ENCODE measurements at regions not wholly inside any gene's neighbourhood (a gene's known extent, or its start where the extent isn't known, plus 50 kb on each side); places are given as distances from the start of the nearest gene placed in this dataset.

GRCh38 chr17:71189493-71189831 lies 931.4 kb upstream of the SOX9 start:
- no peaks in the 10 kb centered on the region for H3K23me2 ChIP-seq (ENCODE audit: low read depth, low read length)
- H2BK120ac ChIP-seq (replicated peaks; ENCODE audit: low read depth, low read length), result no peak overlapping the region
- FAIRE-seq, result no peak
- H3K56ac ChIP-seq (replicated peaks; ENCODE audit: insufficient read length, low read depth, low read length), result no peak overlapping the region
- H2BK20ac ChIP-seq (ENCODE audit: low read length), result no peak overlapping the region
- no peak overlapping the region for H2BK15ac ChIP-seq (ENCODE audit: low read length)
- H2AFZ ChIP-seq (ENCODE audit: low read length), result no peak overlapping the region
- H3K23ac ChIP-seq (ENCODE audit: insufficient read length), result no peak overlapping the region
- H3K27me3 ChIP-seq (replicated peaks in 1 of 4; ENCODE audit: control insufficient read depth in 3 of 4, extremely low read depth in 1 of 4, insufficient read depth in 3 of 4, low read length in 3 of 4), result no peaks in the 10 kb centered on the region
- H3K4me1 ChIP-seq (replicated peaks in 1 of 4; ENCODE audit: control insufficient read depth in 3 of 4, insufficient read depth in 4 of 4, low read length in 3 of 4), result no peaks in the 10 kb centered on the region
- no peak overlapping the region for H2BK12ac ChIP-seq (ENCODE audit: low read depth, low read length)
- H4K20me1 ChIP-seq (replicated peaks in 1 of 2; ENCODE audit: control insufficient read depth in 1 of 2, insufficient read depth in 2 of 2, low read length in 2 of 2), result no peaks in the 10 kb centered on the region
- H3K4me3 ChIP-seq (ENCODE audit: extremely low read depth in 1 of 4, insufficient read depth in 2 of 4, low read depth in 3 of 4, low read length in 4 of 4), result no peak overlapping the region
- no peak overlapping the region for H3K18ac ChIP-seq (ENCODE audit: extremely low read depth, low read length)
- no peak for DNase-seq (ENCODE audit: low read depth in 1 of 2, low spot score in 2 of 2)
- ChIA-PET POLR2A (ENCODE audit: partially characterized antibody) (no interaction called here), CTCF (ENCODE audit: partially characterized antibody) (interaction anchor here (1.0 kb wide), 1 partner anchor 271 kb away, joined by 3 read pairs; no protein-coding TSS in a partner anchor)
- H3K4me2 ChIP-seq (ENCODE audit: insufficient read depth in 1 of 2, low read depth in 2 of 2, low read length in 2 of 2), result no peak overlapping the region
- H3K79me1 ChIP-seq (ENCODE audit: low read depth, low read length), result no peaks in the 10 kb centered on the region
- no peak overlapping the region for H3K14ac ChIP-seq (ENCODE audit: insufficient read length)
- no peaks in the 10 kb centered on the region for H3K36me3 ChIP-seq (ENCODE audit: control insufficient read depth in 2 of 4, insufficient read depth in 4 of 4, low read length in 3 of 4)
- no peaks in the 10 kb centered on the region for H3K79me2 ChIP-seq (ENCODE audit: control insufficient read depth in 1 of 2, insufficient read depth in 2 of 2, low read length in 2 of 2)
- no peak overlapping the region for H3K9ac ChIP-seq (replicated peaks in 1 of 4; ENCODE audit: extremely low read depth in 1 of 4, low read depth in 3 of 4, low read length in 3 of 4)
- no peak overlapping the region for H2BK5ac ChIP-seq (ENCODE audit: low read depth, low read length)
- no peak overlapping the region for H3K27ac ChIP-seq (ENCODE audit: low read depth, low read length)
- WGBS, 2 experiments (ENCODE audit: extremely low coverage in 1 of 2, insufficient coverage in 1 of 2, insufficient read length in 1 of 2, insufficient replicate concordance in 2 of 2, low coverage in 1 of 2, low lambda C conversion rate in 2 of 2, missing lambda C conversion rate in 1 of 2), result 90% methylated on average over 4 of the region's 4 CpGs; no CpG with 5 or more reads in 1 of the 2 experiments
- no peak overlapping the region for H3K4ac ChIP-seq (replicated peaks; ENCODE audit: insufficient read length, low read depth, low read length)
- no peak overlapping the region for H2AK5ac ChIP-seq (ENCODE audit: low read depth, low read length)
- no peak overlapping the region for H4K8ac ChIP-seq (ENCODE audit: extremely low read depth, insufficient read depth, low read length)
- no peaks in the 10 kb centered on the region for H3K9me3 ChIP-seq (ENCODE audit: insufficient read depth in 2 of 2, low read depth in 1 of 2, low read length in 1 of 2)
- no peak overlapping the region for H4K5ac ChIP-seq (ENCODE audit: insufficient read length, low read depth, low read length)
- no peak overlapping the region for H4K91ac ChIP-seq (replicated peaks; ENCODE audit: insufficient read length, low read length)
- no peak for TF ChIP-seq SP1 (IDR thresholded peaks at IDR 0.05; ENCODE audit: low read depth, low read length)
- no peak for TF ChIP-seq ATF3 (IDR thresholded peaks at IDR 0.05; ENCODE audit: insufficient read depth, low read depth, low read length)
